Mesodermal cell (in vitro differentiated cells): ENCODE measurements at regions not wholly inside any gene's neighbourhood (a gene's known extent, or its start where the extent isn't known, plus 50 kb on each side); places are given as distances from the start of the nearest gene placed in this dataset.

Source experiments
- H3K27ac ChIP-seq: 2 replicates; pipeline ENCODE4 v1.7.0; 2013; ENCODE audit warnings: mild to moderate bottlenecking, low read depth, low read length, moderate library complexity; ENCODE audit not compliant: severe bottlenecking
- H3K36me3 ChIP-seq: 2 replicates; pipeline ENCODE4 v1.7.1; 2013; ENCODE audit warnings: mild to moderate bottlenecking, low read length, moderate library complexity; ENCODE audit not compliant: control insufficient read depth, insufficient read depth
- H3K4me1 ChIP-seq: one replicate; pipeline ENCODE4 v1.7.1; 2013; ENCODE audit warnings: mild to moderate bottlenecking, low read length; ENCODE audit not compliant: insufficient read depth, control insufficient read depth, poor library complexity, severe bottlenecking
- H3K4me3 ChIP-seq: 2 replicates; pipeline ENCODE4 v1.7.0; 2013; ENCODE audit warnings: low read length, control low read depth, mild to moderate bottlenecking; ENCODE audit not compliant: insufficient read depth, poor library complexity, severe bottlenecking; ENCODE audit errors: extremely low read depth
- H3K9me3 ChIP-seq: 2 replicates; pipeline ENCODE4 v1.7.1; 2013; ENCODE audit warnings: mild to moderate bottlenecking, low read length, moderate library complexity; ENCODE audit not compliant: control insufficient read depth
- WGBS, 2 experiments: methylation state at CpG; one replicate each; pipeline ENCODE4 v1.1.5; 2013; ENCODE audit warnings: missing lambda C conversion rate in 2 of 2; ENCODE audit not compliant: insufficient coverage in 2 of 2; 5-methylcytosine and 5-hydroxymethylcytosine counted together

DNA sequence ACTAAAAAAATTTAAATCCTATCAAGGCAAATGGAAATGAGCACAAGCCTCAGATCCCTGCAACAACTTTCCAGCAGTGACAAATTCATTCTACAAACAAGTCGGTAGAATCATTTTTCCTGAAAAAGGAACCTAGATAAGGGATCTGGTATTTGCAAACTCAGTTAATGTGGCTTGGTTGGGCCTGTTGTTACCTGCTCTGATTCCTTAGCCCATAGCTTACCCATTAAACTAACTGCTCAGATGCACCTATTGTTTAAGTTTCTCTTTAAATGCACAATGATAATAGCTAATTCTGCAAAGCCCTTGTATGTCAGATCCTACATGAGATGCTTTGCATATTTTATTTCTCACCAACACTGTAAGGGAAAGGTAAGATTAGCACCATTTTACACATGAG lies 377.4 kb upstream of the RGMA start:
- 40 to 100% methylated on average over 1 of the region's 1 CpG for WGBS, 2 experiments
- H3K4me3 ChIP-seq = no peak overlapping the region
- no peaks in the 10 kb centered on the region for H3K36me3 ChIP-seq
- no peaks in the 10 kb centered on the region for H3K9me3 ChIP-seq
- H3K27ac ChIP-seq = no peak overlapping the region
- no peaks in the 10 kb centered on the region for H3K4me1 ChIP-seq

DNA sequence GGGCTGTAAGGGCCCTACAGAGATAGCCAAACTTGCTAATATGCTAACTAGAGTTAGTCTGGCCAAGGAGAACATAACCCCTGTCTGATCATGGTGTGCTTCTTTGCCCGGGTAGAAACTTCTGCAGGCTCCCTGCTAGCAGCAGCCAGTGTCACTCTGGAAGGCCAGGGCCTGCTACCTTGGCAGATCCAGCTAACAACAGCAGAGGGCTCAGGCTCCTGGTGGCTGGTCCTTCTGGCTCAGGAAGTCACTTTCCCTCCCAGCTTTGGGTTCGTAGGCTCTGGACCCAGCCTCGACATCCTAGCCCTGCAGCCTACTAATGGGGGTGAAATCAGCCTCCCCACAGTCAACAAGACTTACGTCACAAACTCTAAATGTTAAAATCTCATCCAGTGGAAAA lies 373.7 kb upstream of the RGMA start:
- Histone ChIP-seq H3K4me3 (no peak overlapping the region), H3K4me1 (no peaks in the 10 kb centered on the region), H3K27ac (no peak overlapping the region), H3K36me3 (no peaks in the 10 kb centered on the region), H3K9me3 (no peaks in the 10 kb centered on the region)
- 73 to 82% methylated on average over 2 to 3 of the region's 4 CpGs for WGBS, 2 experiments

DNA sequence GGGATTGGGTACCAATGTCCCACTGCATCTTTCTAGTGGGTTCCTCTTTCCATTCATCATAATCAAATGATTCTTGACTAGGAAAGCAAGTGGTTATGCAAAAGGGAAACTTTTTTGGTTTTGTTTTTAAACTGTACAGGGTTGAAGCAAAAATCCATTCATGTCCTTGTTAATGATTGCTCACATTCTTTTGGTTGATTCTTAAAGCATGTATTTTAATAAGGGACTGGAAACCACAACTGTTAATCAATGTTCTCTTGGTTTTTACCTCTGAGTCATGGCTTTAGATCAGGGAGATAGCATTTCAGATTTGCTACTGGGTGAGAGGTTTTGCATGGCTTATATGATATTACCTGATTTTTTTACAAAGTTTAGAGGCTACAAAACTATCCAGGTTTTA lies 371.7 kb upstream of the RGMA start:
- H3K27ac ChIP-seq = no peak overlapping the region
- H3K9me3 ChIP-seq = no peaks in the 10 kb centered on the region
- no peak overlapping the region for H3K4me3 ChIP-seq
- H3K36me3 ChIP-seq = no peaks in the 10 kb centered on the region
- H3K4me1 ChIP-seq = no peaks in the 10 kb centered on the region

- Histone ChIP-seq H3K9me3 (no peaks in the 10 kb centered on the region), H3K36me3 (no peaks in the 10 kb centered on the region), H3K27ac (no peak overlapping the region), H3K4me3 (no peak overlapping the region), H3K4me1 (no peaks in the 10 kb centered on the region)
- 67 to 100% methylated on average over 1 to 2 of the region's 3 CpGs for WGBS, 2 experiments
Measured at GRCh38 chr15:93459396-93459795, 370.4 kb upstream of the RGMA start.

DNA sequence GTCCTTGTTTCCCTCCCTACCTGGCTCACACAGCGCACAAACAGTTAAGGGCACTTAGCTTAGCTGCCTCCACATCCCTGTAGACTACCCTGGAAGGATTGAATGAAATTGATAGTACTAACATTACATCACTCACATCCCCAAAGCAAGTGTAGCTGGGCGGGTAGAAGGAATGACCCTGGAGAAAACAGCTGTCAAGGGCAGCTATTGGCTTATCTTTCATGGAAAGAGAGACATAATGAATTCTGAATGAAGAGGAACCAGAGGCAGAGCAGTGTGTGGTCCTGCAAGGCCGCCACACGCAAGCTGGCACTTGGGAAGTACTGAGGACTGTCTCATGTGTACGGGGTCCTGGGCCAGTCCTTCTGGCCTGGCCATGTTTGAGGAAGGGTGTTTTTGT lies 369.6 kb upstream of the RGMA start:
- no peaks in the 10 kb centered on the region for H3K4me1 ChIP-seq

GRCh38 chr15:93454788-93455187 lies 365.8 kb upstream of the RGMA start:
- H3K27ac ChIP-seq = no peak overlapping the region
- 60 to 82% methylated on average over 3 to 5 of the region's 7 CpGs for WGBS, 2 experiments
- H3K36me3 ChIP-seq = no peaks in the 10 kb centered on the region
- no peaks in the 10 kb centered on the region for H3K9me3 ChIP-seq
- H3K4me1 ChIP-seq = no peaks in the 10 kb centered on the region
- H3K4me3 ChIP-seq = no peak overlapping the region

More for the DNA sequence above, 369.6 kb upstream of the RGMA start:
- H3K36me3 ChIP-seq = no peaks in the 10 kb centered on the region
- 59 to 72% methylated on average over 3 to 4 of the region's 5 CpGs for WGBS, 2 experiments
- H3K27ac ChIP-seq = no peak overlapping the region
- H3K9me3 ChIP-seq = no peaks in the 10 kb centered on the region
- H3K4me3 ChIP-seq = no peak overlapping the region

- Histone ChIP-seq H3K9me3 (no peaks in the 10 kb centered on the region), H3K4me3 (no peak overlapping the region), H3K27ac (no peak overlapping the region), H3K4me1 (no peaks in the 10 kb centered on the region), H3K36me3 (no peaks in the 10 kb centered on the region)
Measured at GRCh38 chr15:93452537-93453211, 363.7 kb upstream of the RGMA start.

DNA sequence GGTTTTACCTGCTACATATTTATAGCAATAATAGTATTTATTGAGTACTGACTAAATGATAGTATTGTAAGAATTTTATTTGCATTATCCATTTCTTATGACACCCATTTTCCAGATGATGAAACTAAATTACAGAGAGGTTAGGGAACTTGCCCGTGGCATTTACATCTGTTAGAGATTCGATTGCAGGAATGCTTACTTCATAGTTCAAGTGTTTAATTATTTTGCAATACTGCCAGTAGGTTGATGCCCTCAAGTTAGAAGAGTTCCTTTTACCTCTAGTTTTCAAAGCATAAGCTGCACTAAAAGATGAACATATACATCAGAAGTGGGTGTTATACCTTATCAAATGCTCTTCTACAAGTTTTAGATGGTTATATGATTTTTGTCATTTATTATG lies 362.8 kb upstream of the RGMA start:
- no peaks in the 10 kb centered on the region for H3K4me1 ChIP-seq
- no peaks in the 10 kb centered on the region for H3K9me3 ChIP-seq
- no peak overlapping the region for H3K4me3 ChIP-seq
- H3K27ac ChIP-seq = no peak overlapping the region
- no peaks in the 10 kb centered on the region for H3K36me3 ChIP-seq
- WGBS, 2 experiments = no CpG with 5 or more reads among the region's 2 CpGs

DNA sequence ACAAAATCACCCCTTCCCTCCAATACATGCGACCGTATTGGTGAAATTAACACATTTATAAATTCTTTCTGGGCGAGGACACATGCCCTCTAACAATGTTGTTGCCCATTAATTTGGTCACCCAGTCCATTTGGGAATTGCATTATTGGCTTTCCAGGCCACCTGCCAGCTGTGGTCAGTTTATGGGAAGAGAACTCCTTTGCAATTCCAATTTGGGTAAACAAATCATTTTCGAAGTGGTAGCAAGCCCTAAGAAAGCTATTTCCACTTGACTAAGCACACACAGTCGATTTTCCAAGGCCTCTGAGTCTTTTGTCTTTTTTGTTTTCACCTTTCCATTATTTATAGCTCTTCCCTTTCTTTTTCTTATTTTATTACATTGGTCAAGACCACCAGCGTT lies 362.3 kb upstream of the RGMA start:
- H3K4me3 ChIP-seq = no peak overlapping the region
- WGBS, 2 experiments = 67 to 74% methylated on average over 5 of the region's 6 CpGs

DNA sequence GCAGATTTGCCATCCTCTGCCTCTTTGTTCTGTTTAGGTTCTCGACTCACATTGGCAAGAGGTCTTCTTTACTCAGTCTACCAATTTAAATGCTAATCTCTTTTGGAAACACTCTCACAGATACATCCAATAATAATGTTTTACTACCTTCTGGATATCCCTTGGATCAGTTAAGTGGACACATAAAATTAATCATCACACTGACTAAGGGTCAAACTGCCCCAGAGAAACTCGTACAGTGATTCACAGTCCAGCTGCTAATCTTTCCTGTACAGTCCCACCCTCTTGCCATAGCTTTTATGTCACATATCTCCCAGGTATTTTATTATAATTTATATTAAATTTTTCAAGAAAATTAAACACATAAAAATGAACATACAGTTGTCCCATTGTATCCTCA lies 360.8 kb upstream of the RGMA start:
- Histone ChIP-seq H3K4me1 (no peaks in the 10 kb centered on the region), H3K9me3 (no peaks in the 10 kb centered on the region), H3K4me3 (no peak overlapping the region), H3K27ac (no peak overlapping the region), H3K36me3 (no peaks in the 10 kb centered on the region)
- 88 to 100% methylated on average over 1 to 2 of the region's 2 CpGs for WGBS, 2 experiments

More for the DNA sequence above, 362.3 kb upstream of the RGMA start:
- Histone ChIP-seq H3K9me3 (no peaks in the 10 kb centered on the region), H3K4me1 (no peaks in the 10 kb centered on the region), H3K27ac (no peak overlapping the region), H3K36me3 (no peaks in the 10 kb centered on the region)

GRCh38 chr15:93438310-93438709 lies 349.3 kb upstream of the RGMA start:
- H3K4me3 ChIP-seq = no peak overlapping the region
- no peak overlapping the region for H3K27ac ChIP-seq
- no peaks in the 10 kb centered on the region for H3K4me1 ChIP-seq
- no peaks in the 10 kb centered on the region for H3K36me3 ChIP-seq
- 51 to 63% methylated on average over 3 of the region's 4 CpGs for WGBS, 2 experiments
- no peaks in the 10 kb centered on the region for H3K9me3 ChIP-seq
